Activated naive CD8-positive, alpha-beta T cell treated with anti-CD3 and anti-CD28 coated beads for 36 hours (primary cell): ENCODE measurements at regions not wholly inside any gene's neighbourhood (a gene's known extent, or its start where the extent isn't known, plus 50 kb on each side); places are given as distances from the start of the nearest gene placed in this dataset.

ENCODE experiments used
- DNase-seq: peaks from one replicate; pipeline ENCODE4 v3.0.0; 2021
- H3K27ac Mint-ChIP-seq: one replicate; pipeline ENCODE4 v1.8.0; 2022; ENCODE audit warnings: mild to moderate bottlenecking, moderate library complexity, mixed read lengths
- H3K27me3 Mint-ChIP-seq: one replicate; pipeline ENCODE4 v1.8.0; 2022; ENCODE audit warnings: mild to moderate bottlenecking, mixed read lengths
- H3K36me3 Mint-ChIP-seq: one replicate; pipeline ENCODE4 v1.8.0; 2021; ENCODE audit warnings: mild to moderate bottlenecking, mixed read lengths
- H3K4me1 Mint-ChIP-seq: one replicate; pipeline ENCODE4 v1.8.0; 2021; ENCODE audit warnings: mixed read lengths
- H3K4me3 Mint-ChIP-seq: one replicate; pipeline ENCODE4 v1.8.0; 2022; ENCODE audit warnings: mild to moderate bottlenecking, moderate library complexity, mixed read lengths
- H3K9me3 Mint-ChIP-seq: one replicate; pipeline ENCODE4 v1.8.0; 2022; ENCODE audit warnings: mixed read lengths

GRCh38 chr3:107958146-107958545 is 132.7 kb downstream of the CD47 start:
- H3K4me3 Mint-ChIP-seq: no peak overlapping the region
- peaks cover 28% of the 10 kb centered on the region for H3K4me1 Mint-ChIP-seq
- DNase-seq: no peak
- no peak overlapping the region for H3K27ac Mint-ChIP-seq
- no peaks in the 10 kb centered on the region for H3K27me3 Mint-ChIP-seq
- peaks cover 2% of the 10 kb centered on the region for H3K36me3 Mint-ChIP-seq
- peaks cover 4% of the 10 kb centered on the region for H3K9me3 Mint-ChIP-seq

GRCh38 chr3:107956991-107957900 is 133.6 kb downstream of the CD47 start:
- DNase-seq: no peak
- Mint-ChIP-seq H3K4me3 (no peak overlapping the region), H3K27ac (no peak overlapping the region), H3K9me3 (peaks cover 4% of the 10 kb centered on the region), H3K4me1 (peaks cover 28% of the 10 kb centered on the region), H3K36me3 (peaks cover 2% of the 10 kb centered on the region), H3K27me3 (no peaks in the 10 kb centered on the region)

DNA sequence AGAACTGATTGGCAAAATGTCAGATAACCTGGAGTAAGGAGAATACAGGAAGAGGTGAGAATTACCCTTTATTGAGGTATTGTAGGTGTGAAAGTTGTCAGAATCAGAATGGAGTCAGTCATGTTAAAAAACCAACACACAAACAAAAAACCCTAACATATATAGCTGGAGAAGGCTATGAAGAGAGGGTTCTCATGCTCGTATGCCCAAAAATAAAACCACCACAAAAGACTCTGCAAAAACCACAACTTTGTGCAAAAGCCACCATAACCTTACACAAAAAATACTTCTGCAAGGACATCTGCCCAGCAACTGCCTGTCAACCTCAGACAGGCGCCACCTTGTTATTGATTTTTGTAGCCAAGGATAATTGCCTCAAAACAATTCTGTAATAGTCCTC is 136.0 kb downstream of the CD47 start:
- Mint-ChIP-seq H3K27me3 (no peaks in the 10 kb centered on the region), H3K4me1 (peaks cover 27% of the 10 kb centered on the region), H3K36me3 (peaks cover 2% of the 10 kb centered on the region), H3K4me3 (no peak overlapping the region), H3K27ac (no peak overlapping the region), H3K9me3 (peaks cover 3% of the 10 kb centered on the region)
- no peak for DNase-seq

DNA sequence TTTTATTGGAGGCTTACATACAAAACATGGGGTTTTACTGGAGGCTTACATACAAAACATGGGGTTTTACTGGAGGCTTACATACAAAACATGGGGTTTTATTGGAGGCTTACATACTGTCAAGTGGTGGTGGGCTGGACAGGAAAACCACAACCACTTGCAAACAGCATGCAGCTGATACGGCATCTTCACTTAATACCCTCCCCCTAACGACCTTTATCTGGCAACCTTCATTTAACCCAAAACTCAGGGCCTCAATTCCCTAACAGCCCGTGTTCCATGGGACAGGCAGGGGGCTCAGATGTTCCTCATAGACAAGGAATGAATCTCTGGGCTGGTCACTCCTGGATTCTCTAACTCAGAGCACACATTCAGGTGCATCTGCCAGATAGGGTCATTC is 137.1 kb downstream of the CD47 start:
- no peak overlapping the region for H3K27ac Mint-ChIP-seq
- DNase-seq: no peak
- no peak overlapping the region for H3K4me3 Mint-ChIP-seq
- no peaks in the 10 kb centered on the region for H3K36me3 Mint-ChIP-seq
- no peaks in the 10 kb centered on the region for H3K9me3 Mint-ChIP-seq
- H3K4me1 Mint-ChIP-seq: peaks cover 24% of the 10 kb centered on the region
- no peaks in the 10 kb centered on the region for H3K27me3 Mint-ChIP-seq

DNA sequence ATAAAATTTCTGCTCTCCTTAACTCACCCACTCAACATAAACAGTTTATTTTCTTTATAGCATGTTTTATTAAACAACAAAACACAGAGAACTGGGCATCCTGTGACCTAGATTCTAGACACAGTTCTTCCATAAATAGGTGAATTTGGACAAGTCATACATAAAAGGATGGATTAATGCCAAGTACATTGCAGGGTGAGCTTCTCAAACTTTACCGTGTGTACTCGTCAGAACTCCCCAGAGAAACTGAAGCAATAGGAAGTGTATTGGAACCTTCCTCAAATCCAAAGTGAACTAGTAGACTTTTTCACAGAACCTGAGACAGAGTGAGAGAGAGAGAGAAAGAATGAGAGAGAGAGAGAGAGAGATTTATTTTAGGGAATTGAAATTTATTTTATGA is 139.7 kb downstream of the CD47 start:
- H3K4me1 Mint-ChIP-seq: peaks cover 20% of the 10 kb centered on the region
- no peak overlapping the region for H3K27ac Mint-ChIP-seq
- no peaks in the 10 kb centered on the region for H3K9me3 Mint-ChIP-seq
- DNase-seq: no peak
- H3K36me3 Mint-ChIP-seq: no peaks in the 10 kb centered on the region
- H3K27me3 Mint-ChIP-seq: no peaks in the 10 kb centered on the region
- H3K4me3 Mint-ChIP-seq: no peak overlapping the region

- no peaks in the 10 kb centered on the region for H3K36me3 Mint-ChIP-seq
- no peak overlapping the region for H3K27ac Mint-ChIP-seq
- H3K4me1 Mint-ChIP-seq: peaks cover 19% of the 10 kb centered on the region
- no peak for DNase-seq
- no peaks in the 10 kb centered on the region for H3K27me3 Mint-ChIP-seq
- no peak overlapping the region for H3K4me3 Mint-ChIP-seq
- no peaks in the 10 kb centered on the region for H3K9me3 Mint-ChIP-seq
Measured at GRCh38 chr3:107950417-107950816, 140.4 kb downstream of the CD47 start.

DNA sequence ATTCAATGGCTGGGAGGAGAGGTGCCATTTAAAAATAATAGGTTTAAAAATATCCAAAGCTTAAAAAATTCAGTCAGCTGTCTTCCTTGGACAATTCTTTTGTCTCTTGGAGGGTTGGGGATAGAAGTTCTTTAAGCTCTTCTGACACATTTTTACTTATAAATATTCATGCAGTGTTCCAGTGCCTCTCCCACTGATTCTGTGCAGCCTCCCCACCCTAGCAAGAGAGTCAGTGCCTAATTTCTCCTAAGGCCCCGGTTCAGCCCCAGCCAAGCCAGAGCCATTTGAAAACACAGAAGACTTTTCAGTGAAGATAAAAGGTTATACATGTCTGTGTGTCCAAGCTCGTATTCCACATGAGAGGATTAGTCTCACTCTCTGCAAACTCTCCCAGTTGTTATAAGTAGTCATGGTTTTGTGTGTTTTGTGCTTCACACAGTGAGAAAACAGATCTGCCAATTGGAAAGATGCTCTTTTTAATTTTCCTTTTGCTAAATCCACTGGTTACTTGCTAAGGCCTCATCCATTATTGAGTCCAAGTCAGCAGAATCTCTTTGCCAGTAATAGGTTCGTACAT is 141.3 kb downstream of the CD47 start:
- DNase-seq: no peak
- Mint-ChIP-seq H3K4me1 (peaks cover 11% of the 10 kb centered on the region), H3K27ac (no peak overlapping the region), H3K9me3 (no peaks in the 10 kb centered on the region), H3K27me3 (no peaks in the 10 kb centered on the region), H3K36me3 (no peaks in the 10 kb centered on the region), H3K4me3 (no peak overlapping the region)

DNA sequence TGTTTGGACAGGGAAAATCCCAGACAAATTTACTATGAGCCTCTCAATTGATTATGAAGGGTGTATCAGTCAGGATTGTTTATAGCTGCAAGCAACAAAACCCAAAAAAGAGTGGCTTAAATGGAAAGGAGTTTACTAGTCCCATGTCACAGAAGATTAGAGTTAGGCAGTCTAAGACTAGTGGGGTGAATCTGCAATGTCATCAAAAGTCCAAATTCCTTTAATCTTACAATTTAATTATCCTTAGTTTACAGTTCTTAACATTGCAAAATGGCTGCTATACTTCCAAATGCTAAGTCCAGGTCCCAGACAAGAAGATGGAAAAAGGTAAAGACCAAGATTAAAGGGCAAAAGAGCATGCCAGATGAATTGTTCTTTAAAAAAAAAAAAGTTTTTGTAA is 143.6 kb downstream of the CD47 start:
- no peaks in the 10 kb centered on the region for H3K9me3 Mint-ChIP-seq

GRCh38 chr3:107946700-107947099 is 144.1 kb downstream of the CD47 start:
- Mint-ChIP-seq H3K27me3 (peaks cover 8% of the 10 kb centered on the region), H3K36me3 (no peaks in the 10 kb centered on the region), H3K4me3 (no peak overlapping the region), H3K27ac (no peak overlapping the region), H3K4me1 (peaks cover 15% of the 10 kb centered on the region), H3K9me3 (no peaks in the 10 kb centered on the region)
- DNase-seq: no peak

More for the DNA sequence above, 143.6 kb downstream of the CD47 start:
- Mint-ChIP-seq H3K36me3 (no peaks in the 10 kb centered on the region), H3K4me3 (no peak overlapping the region), H3K27ac (no peak overlapping the region), H3K27me3 (peaks cover 8% of the 10 kb centered on the region), H3K4me1 (peaks cover 10% of the 10 kb centered on the region)
- no peak for DNase-seq

GRCh38 chr3:107945417-107946094 is 145.3 kb downstream of the CD47 start:
- no peak overlapping the region for H3K4me3 Mint-ChIP-seq
- no peaks in the 10 kb centered on the region for H3K9me3 Mint-ChIP-seq
- H3K27me3 Mint-ChIP-seq: peaks cover 8% of the 10 kb centered on the region
- no peak for DNase-seq
- peaks cover 20% of the 10 kb centered on the region for H3K4me1 Mint-ChIP-seq
- no peaks in the 10 kb centered on the region for H3K36me3 Mint-ChIP-seq
- no peak overlapping the region for H3K27ac Mint-ChIP-seq

DNA sequence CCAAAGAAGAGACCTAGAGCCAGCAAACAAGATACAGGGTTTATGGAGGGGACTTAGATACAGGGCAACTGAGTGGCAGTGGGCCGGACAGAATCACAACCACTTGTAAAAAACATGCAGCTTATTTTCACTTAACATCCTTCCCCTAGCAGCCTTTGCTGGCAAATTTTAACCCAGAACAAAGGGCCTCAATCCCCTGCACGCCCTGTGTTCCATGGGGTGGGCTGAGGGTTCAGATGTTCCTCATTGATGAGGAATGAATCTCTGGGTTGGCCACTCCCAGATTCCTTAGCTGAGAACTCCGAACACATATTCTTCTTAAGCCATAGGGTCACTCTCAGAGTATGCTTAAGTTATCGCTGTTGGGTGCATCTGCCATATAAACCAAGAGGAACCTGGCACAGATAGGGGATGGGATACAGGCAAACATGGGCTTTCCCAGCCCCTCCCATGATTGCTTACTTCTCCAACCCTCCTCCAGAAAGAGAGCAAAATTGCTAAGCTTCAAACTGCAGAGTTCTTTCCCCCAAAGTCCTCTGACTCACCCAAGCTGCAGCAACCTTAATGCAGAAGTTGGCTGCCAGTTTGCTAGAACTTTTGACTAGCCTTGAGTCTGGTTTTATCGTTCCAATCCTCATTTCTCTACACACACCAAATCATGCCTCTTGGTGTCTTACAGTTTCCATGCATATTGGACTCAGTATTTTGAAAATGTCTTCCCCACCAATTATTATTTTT is 146.9 kb downstream of the CD47 start:
- Mint-ChIP-seq H3K27ac (no peak overlapping the region), H3K4me1 (peaks cover 20% of the 10 kb centered on the region), H3K27me3 (peaks cover 8% of the 10 kb centered on the region), H3K4me3 (no peak overlapping the region), H3K9me3 (no peaks in the 10 kb centered on the region), H3K36me3 (no peaks in the 10 kb centered on the region)
- DNase-seq: no peak

GRCh38 chr3:107942951-107943749 is 147.7 kb downstream of the CD47 start:
- no peaks in the 10 kb centered on the region for H3K36me3 Mint-ChIP-seq

GRCh38 chr3:107942244-107942643 is 148.6 kb downstream of the CD47 start:
- Mint-ChIP-seq H3K36me3 (no peaks in the 10 kb centered on the region), H3K4me1 (peaks cover 20% of the 10 kb centered on the region), H3K9me3 (no peaks in the 10 kb centered on the region), H3K27me3 (peaks cover 8% of the 10 kb centered on the region), H3K27ac (peak overlapping the region; percentile 45), H3K4me3 (no peak overlapping the region)
- peak; percentile 31 for DNase-seq

More at GRCh38 chr3:107942951-107943749, 147.7 kb downstream of the CD47 start:
- DNase-seq: no peak
- Mint-ChIP-seq H3K4me3 (no peak overlapping the region), H3K9me3 (no peaks in the 10 kb centered on the region), H3K4me1 (peaks cover 20% of the 10 kb centered on the region), H3K27me3 (peaks cover 8% of the 10 kb centered on the region), H3K27ac (no peak overlapping the region)

DNA sequence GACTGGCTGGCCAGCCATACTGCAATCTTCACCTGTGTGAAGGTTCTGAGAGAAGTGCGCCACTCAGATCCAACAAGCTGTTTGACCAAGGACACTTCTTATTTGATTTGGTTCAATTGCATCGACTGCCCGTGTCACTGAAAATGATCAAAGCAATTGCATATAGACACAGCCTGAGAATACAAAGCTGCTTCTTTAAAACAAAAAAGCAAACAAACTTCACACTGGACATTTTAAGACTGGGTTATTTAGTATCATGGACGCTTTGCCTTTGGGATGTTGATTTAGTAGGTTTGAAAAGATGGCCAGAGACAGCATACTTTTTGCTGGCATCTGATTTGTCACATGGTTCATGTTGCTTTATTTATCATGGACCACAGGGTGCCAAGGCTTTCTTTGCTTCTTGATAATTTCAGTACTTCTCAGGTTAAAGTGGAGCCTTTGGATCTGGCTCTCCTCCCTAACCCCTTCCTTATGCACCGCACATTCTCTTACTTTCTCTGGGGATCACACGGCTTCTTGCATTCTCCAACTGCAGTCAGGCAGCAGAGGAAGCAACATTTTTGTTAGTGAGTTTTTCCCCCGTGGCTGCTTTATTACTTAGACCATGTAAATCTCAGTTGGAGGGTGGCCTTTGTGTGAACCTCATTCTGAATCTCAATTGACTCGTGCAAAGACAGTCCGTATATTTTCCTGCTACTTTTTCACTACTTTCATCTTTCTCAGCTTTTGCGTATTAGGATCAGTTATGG is 151.0 kb downstream of the CD47 start:
- Mint-ChIP-seq H3K27me3 (peaks cover 8% of the 10 kb centered on the region), H3K36me3 (no peaks in the 10 kb centered on the region)

More for the DNA sequence above, 151.0 kb downstream of the CD47 start:
- Mint-ChIP-seq H3K4me1 (peaks cover 20% of the 10 kb centered on the region), H3K27ac (no peak overlapping the region), H3K4me3 (no peak overlapping the region), H3K9me3 (no peaks in the 10 kb centered on the region)
- DNase-seq: no peak
